Left ventricle myocardium inferior (tissue), 1 donor: ENCODE measurements at regions not wholly inside any gene's neighbourhood (a gene's known extent, or its start where the extent isn't known, plus 50 kb on each side); places are given as distances from the start of the nearest gene placed in this dataset.

Experiments
- DNase-seq: peaks from one replicate; pipeline ENCODE4 v3.0.0-alpha.2; 2020
- H3K27ac ChIP-seq: fragments of 200-600 bp; replicated peaks from 2 replicates; pipeline ENCODE4 v1.8.0; 2021
- H3K27me3 ChIP-seq: fragments of 200-600 bp; 2 replicates; pipeline ENCODE4 v1.8.0; 2021; ENCODE audit warnings: low read depth
- H3K36me3 ChIP-seq: fragments of 200-600 bp; 2 replicates; pipeline ENCODE4 v1.8.0; 2021
- H3K4me1 ChIP-seq: fragments of 200-600 bp; 2 replicates; pipeline ENCODE4 v1.8.0; 2021
- H3K4me3 ChIP-seq: fragments of 200-600 bp; 2 replicates; pipeline ENCODE4 v1.8.0; 2021; ENCODE audit warnings: mild to moderate bottlenecking, moderate library complexity
- H3K9me3 ChIP-seq: fragments of 200-600 bp; replicated peaks from 2 replicates; pipeline ENCODE4 v1.8.0; 2021
- CTCF ChIP-seq: fragments of 200-600 bp; IDR thresholded peaks from 2 replicates; pipeline ENCODE4 v1.8.0; 2021; ENCODE audit warnings: antibody characterized with exemption, mild to moderate bottlenecking, borderline replicate concordance
- intact Hi-C: fragments of 100-400 bp; cut with micrococcal nuclease; formaldehyde crosslinking; loops from one replicate; pipeline ENCODE4 v1.11.0; 2022
- donor health status: DM: no; HTN: yes; CAD: no; lungs with severe emphysema.

- Histone ChIP-seq H3K36me3 (no peaks in the 10 kb centered on the region), H3K27ac (no peak overlapping the region), H3K9me3 (no peaks in the 10 kb centered on the region), H3K4me1 (no peaks in the 10 kb centered on the region), H3K4me3 (no peak overlapping the region), H3K27me3 (no peaks in the 10 kb centered on the region)
- no peak for DNase-seq
- no peak for TF ChIP-seq CTCF
- intact Hi-C loops = no loop called here
Measured at GRCh38 chr4:13203101-13203500, 281.0 kb downstream of the RAB28 start.

GRCh38 chr4:13202701-13203100 is 281.4 kb downstream of the RAB28 start:
- no peak for TF ChIP-seq CTCF
- H3K9me3 ChIP-seq = no peaks in the 10 kb centered on the region
- H3K4me1 ChIP-seq = no peaks in the 10 kb centered on the region
- H3K27me3 ChIP-seq = no peaks in the 10 kb centered on the region
- intact Hi-C loops = no loop called here
- no peaks in the 10 kb centered on the region for H3K36me3 ChIP-seq
- DNase-seq = no peak
- H3K27ac ChIP-seq = no peak overlapping the region
- H3K4me3 ChIP-seq = no peak overlapping the region

GRCh38 chr4:13201241-13201640 is 282.9 kb downstream of the RAB28 start:
- intact Hi-C loops = no loop called here
- Histone ChIP-seq H3K27ac (no peak overlapping the region), H3K27me3 (no peaks in the 10 kb centered on the region), H3K4me3 (no peak overlapping the region), H3K9me3 (no peaks in the 10 kb centered on the region), H3K4me1 (peaks cover 9% of the 10 kb centered on the region), H3K36me3 (no peaks in the 10 kb centered on the region)
- no peak for DNase-seq
- TF ChIP-seq CTCF = no peak

GRCh38 chr4:13196721-13197120 is 287.4 kb downstream of the RAB28 start:
- peak; percentile 25 for DNase-seq
- TF ChIP-seq CTCF = no peak
- Histone ChIP-seq H3K36me3 (no peaks in the 10 kb centered on the region), H3K4me1 (peaks cover 19% of the 10 kb centered on the region), H3K27ac (peak overlapping the region; percentile 27), H3K4me3 (no peak overlapping the region), H3K27me3 (no peaks in the 10 kb centered on the region), H3K9me3 (peaks cover 6% of the 10 kb centered on the region)
- intact Hi-C loops = no loop called here

- TF ChIP-seq CTCF = no peak
- H3K36me3 ChIP-seq = no peaks in the 10 kb centered on the region
Measured at GRCh38 chr4:13193662-13194061, 290.5 kb downstream of the RAB28 start.

More at GRCh38 chr4:13193662-13194061, 290.5 kb downstream of the RAB28 start:
- no peak overlapping the region for H3K4me3 ChIP-seq
- peaks cover 19% of the 10 kb centered on the region for H3K4me1 ChIP-seq
- no peaks in the 10 kb centered on the region for H3K27me3 ChIP-seq
- no peak for DNase-seq
- no peak overlapping the region for H3K27ac ChIP-seq
- peaks cover 6% of the 10 kb centered on the region for H3K9me3 ChIP-seq
- intact Hi-C loops = no loop called here
